Chondrocyte (in vitro differentiated cells): ENCODE measurements at regions not wholly inside any gene's neighbourhood (a gene's known extent, or its start where the extent isn't known, plus 50 kb on each side); places are given as distances from the start of the nearest gene placed in this dataset.
"Not testable (repeated sequence)": the region's sequence is repeated elsewhere in the genome, so short reads cannot be mapped to it uniquely, and the experiment has no call there.

Experiments used
- DNase-seq: peaks from one replicate; pipeline ENCODE4 v3.0.0; 2021; ENCODE audit warnings: mixed read lengths, low spot score
- H3K27ac Mint-ChIP-seq: one replicate; pipeline ENCODE4 v1.8.0; 2021; ENCODE audit warnings: mild to moderate bottlenecking, moderate library complexity, mixed read lengths; ENCODE audit not compliant: unreplicated experiment
- H3K27me3 Mint-ChIP-seq: 2 replicates; pipeline ENCODE4 v1.8.0; 2021; ENCODE audit warnings: low read depth, mixed read lengths
- H3K36me3 Mint-ChIP-seq: 2 replicates; pipeline ENCODE4 v1.8.0; 2021; ENCODE audit warnings: low read depth, mixed read lengths
- H3K4me1 Mint-ChIP-seq: 2 replicates; pipeline ENCODE4 v1.8.0; 2021; ENCODE audit warnings: low read depth, mild to moderate bottlenecking, mixed read lengths
- H3K4me3 Mint-ChIP-seq: one replicate; pipeline ENCODE4 v1.8.0; 2021; ENCODE audit warnings: mild to moderate bottlenecking, moderate library complexity, mixed read lengths; ENCODE audit not compliant: unreplicated experiment
- H3K9me3 Mint-ChIP-seq: 2 replicates; pipeline ENCODE4 v1.8.0; 2021; ENCODE audit warnings: low read depth, mixed read lengths
- CTCF ChIP-seq: fragments of 200-600 bp; sonication (generic); IDR thresholded peaks from 2 replicates; pipeline ENCODE4 v1.5.0; 2021; ENCODE audit warnings: antibody characterized with exemption, mild to moderate bottlenecking, moderate library complexity

DNA sequence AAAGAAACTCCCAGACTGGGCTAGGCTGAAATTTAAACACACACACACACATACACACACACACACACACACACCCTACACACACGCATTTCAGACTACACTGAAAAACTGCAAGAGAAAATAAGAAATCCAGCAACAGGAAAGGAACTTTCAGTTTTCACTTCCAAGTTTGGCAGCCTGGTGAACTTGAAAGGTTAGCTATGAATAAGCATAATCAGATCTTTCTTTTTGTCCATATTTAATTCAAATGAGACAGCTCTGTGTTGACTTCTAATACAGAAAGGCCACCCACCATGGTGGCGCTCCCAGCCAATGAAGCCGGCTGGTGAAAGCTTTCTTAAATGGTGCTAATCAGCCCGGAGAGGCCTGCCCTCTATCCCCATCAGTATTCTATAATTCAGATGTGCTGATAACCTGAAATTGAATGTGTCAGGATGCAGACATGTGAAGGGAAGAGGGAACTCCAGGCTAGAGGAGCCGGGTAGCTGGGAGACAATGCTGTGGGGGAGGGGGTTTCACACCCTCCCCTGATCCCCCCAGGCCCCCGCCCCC is 108.3 kb upstream of the ZNF536 start:
- no peak for TF ChIP-seq CTCF
- DNase-seq: no peak
- peaks cover 7% of the 10 kb centered on the region for H3K9me3 Mint-ChIP-seq
- H3K4me3 Mint-ChIP-seq: no peak overlapping the region
- H3K36me3 Mint-ChIP-seq: no peaks in the 10 kb centered on the region
- H3K4me1 Mint-ChIP-seq: no peaks in the 10 kb centered on the region
- H3K27ac Mint-ChIP-seq: no peak overlapping the region
- peaks cover 10% of the 10 kb centered on the region for H3K27me3 Mint-ChIP-seq

DNA sequence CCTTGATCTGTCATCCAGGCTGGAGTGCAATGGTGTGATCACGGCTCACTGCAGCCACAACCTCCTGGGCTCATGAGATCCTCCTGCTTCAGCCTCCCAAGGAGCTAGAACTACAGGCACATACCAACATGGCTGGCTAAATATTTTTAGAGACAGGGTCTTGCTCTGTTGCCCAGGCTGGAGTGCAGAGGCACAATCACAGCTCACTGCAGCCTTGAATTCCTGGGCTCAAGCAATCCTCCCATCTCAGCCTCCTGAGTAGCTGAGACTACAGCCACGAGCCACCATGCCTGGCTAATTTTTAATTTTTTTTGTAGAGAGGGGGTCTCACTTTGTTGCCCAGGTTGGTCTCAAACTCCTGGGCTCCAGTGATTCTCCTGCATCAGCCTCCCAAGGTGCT is 106.3 kb upstream of the ZNF536 start:
- H3K4me1 Mint-ChIP-seq, H3K4me3 Mint-ChIP-seq, H3K9me3 Mint-ChIP-seq, DNase-seq, H3K36me3 Mint-ChIP-seq, H3K27ac Mint-ChIP-seq: not testable (repeated sequence)
- H3K27me3 Mint-ChIP-seq: peaks cover 13% of the 10 kb centered on the region

DNA sequence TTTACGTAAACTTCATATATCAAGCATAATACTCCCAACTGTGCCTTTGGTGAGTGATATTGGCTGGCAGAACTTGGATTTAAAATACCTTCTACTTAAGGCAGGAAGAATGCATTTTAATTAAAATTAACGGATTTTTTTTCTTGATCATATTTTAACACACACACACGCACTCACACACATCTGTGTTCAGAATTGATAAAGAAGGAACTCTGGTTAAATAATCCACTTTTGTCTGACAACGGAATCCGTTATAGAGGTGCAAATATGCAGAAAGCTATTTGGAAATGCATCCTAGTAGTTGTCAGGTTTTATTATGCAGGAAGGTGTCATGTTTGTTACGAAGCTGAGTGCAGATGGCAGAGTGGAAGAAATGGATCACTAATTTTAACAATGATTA is 105.5 kb upstream of the ZNF536 start:
- no peaks in the 10 kb centered on the region for H3K36me3 Mint-ChIP-seq
- no peak overlapping the region for H3K27ac Mint-ChIP-seq
- peaks cover 13% of the 10 kb centered on the region for H3K27me3 Mint-ChIP-seq
- no peak overlapping the region for H3K4me3 Mint-ChIP-seq
- DNase-seq: no peak
- H3K4me1 Mint-ChIP-seq: no peaks in the 10 kb centered on the region
- no peaks in the 10 kb centered on the region for H3K9me3 Mint-ChIP-seq
- no peak for TF ChIP-seq CTCF

- H3K4me1 Mint-ChIP-seq: no peaks in the 10 kb centered on the region
- H3K4me3 Mint-ChIP-seq: no peak overlapping the region
- H3K27ac Mint-ChIP-seq: no peak overlapping the region
- H3K27me3 Mint-ChIP-seq: peaks cover 13% of the 10 kb centered on the region
- no peak for DNase-seq
- TF ChIP-seq CTCF: no peak
- peaks cover 1% of the 10 kb centered on the region for H3K9me3 Mint-ChIP-seq
- no peaks in the 10 kb centered on the region for H3K36me3 Mint-ChIP-seq
These were observed 104.9 kb upstream of the ZNF536 start for GRCh38 chr19:30267332-30267731.

DNA sequence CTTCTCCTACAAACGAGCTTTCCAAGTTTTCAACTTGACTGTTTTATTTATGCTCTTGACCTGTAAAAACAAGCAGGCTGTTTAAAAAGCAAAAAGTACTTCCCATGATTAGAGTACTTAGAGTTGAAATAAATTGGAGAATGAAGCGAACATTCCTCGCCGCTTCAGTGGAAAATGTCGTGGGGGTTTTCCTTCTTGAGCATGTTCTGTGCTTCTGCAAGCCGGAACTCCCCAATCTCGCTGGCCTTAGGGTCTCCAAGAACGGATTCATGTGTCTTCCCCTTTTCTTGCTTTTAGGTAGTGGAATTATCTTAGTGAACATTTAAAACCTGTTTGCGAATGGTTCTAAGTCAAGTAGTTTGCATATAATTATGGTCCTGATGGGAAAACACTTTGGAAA is 103.6 kb upstream of the ZNF536 start:
- Mint-ChIP-seq H3K9me3 (peaks cover 9% of the 10 kb centered on the region), H3K36me3 (no peaks in the 10 kb centered on the region), H3K27ac (no peak overlapping the region), H3K4me1 (no peaks in the 10 kb centered on the region), H3K4me3 (no peak overlapping the region), H3K27me3 (peaks cover 13% of the 10 kb centered on the region)
- TF ChIP-seq CTCF: no peak
- no peak for DNase-seq

DNA sequence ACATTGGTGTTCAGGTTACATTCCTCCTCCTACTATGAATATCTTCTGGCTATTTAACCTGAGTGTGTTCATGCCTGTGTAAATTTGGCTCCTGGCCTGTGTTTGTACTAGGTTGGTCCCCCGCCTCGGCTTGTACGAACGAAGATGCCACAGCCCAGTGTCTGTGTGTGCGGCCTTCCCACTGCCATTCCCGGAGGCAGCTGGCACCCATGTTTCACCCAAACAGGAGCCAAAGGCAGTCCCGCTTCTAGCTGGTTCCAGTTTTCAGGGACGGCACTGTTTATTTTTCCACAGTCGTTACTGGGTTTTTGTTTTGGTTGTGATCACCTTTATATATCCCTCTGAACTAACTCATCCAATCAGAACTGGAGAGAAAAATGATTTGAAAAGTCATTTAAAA is 102.5 kb upstream of the ZNF536 start:
- Mint-ChIP-seq H3K27me3 (peaks cover 9% of the 10 kb centered on the region), H3K36me3 (no peaks in the 10 kb centered on the region), H3K27ac (no peak overlapping the region), H3K4me1 (no peaks in the 10 kb centered on the region), H3K4me3 (no peak overlapping the region), H3K9me3 (peaks cover 13% of the 10 kb centered on the region)
- no peak for TF ChIP-seq CTCF
- no peak for DNase-seq
